AG09319 (cell line): ENCODE measurements at regions not wholly inside any gene's neighbourhood (a gene's known extent, or its start where the extent isn't known, plus 50 kb on each side); places are given as distances from the start of the nearest gene placed in this dataset.

Experiments used
- DNase-seq: peaks from one replicate; pipeline ENCODE4 v3.0.0-alpha.2; 2010; ENCODE audit warnings: low read depth; ENCODE audit errors: extremely low read depth
- CTCF ChIP-seq: IDR thresholded peaks from 2 replicates; pipeline ENCODE4 v1.5.1; 2011; ENCODE audit warnings: low read depth, mild to moderate bottlenecking, inconsistent platforms, low read length, moderate library complexity

GRCh38 chr11:26032241-26032640 lies 299.7 kb upstream of the ANO3 start:
- DNase-seq, result no peak
- no peak for TF ChIP-seq CTCF

- no peak for TF ChIP-seq CTCF
- DNase-seq, result no peak
Measured at GRCh38 chr11:26035696-26036095, 296.2 kb upstream of the ANO3 start.

- no peak for TF ChIP-seq CTCF
Measured at GRCh38 chr11:26037716-26038115, 294.2 kb upstream of the ANO3 start.

GRCh38 chr11:26040339-26040738 lies 291.6 kb upstream of the ANO3 start:
- no peak for DNase-seq
- TF ChIP-seq CTCF, result no peak

More at GRCh38 chr11:26037716-26038115, 294.2 kb upstream of the ANO3 start:
- DNase-seq, result no peak

- no peak for TF ChIP-seq CTCF
- no peak for DNase-seq
Measured at GRCh38 chr11:26042113-26042512, 289.8 kb upstream of the ANO3 start.

GRCh38 chr11:26043665-26044064 lies 288.3 kb upstream of the ANO3 start:
- no peak for DNase-seq
- TF ChIP-seq CTCF, result no peak

GRCh38 chr11:26044389-26044788 lies 287.5 kb upstream of the ANO3 start:
- DNase-seq, result no peak
- TF ChIP-seq CTCF, result no peak
